Mammary epithelial cell (primary cell): ENCODE measurements at regions not wholly inside any gene's neighbourhood (a gene's known extent, or its start where the extent isn't known, plus 50 kb on each side); places are given as distances from the start of the nearest gene placed in this dataset.

Experiments
- EZH2 ChIP-seq: IDR thresholded peaks from 2 replicates; pipeline ENCODE4 v1.6.1; 2012; ENCODE audit warnings: low read length, inconsistent platforms, borderline replicate concordance
- TF ChIP-seq, protein P1 (sequence below), 2 donors: IDR thresholded peaks in 1 of 2; conservative IDR thresholded peaks in 1 of 2; 2 replicates each; pipeline ENCODE4 v1.5.1; 2011 to 2012; ENCODE audit warnings: inconsistent platforms in 2 of 2, low read length in 2 of 2, mild to moderate bottlenecking in 2 of 2, control low read depth in 1 of 2, low read depth in 1 of 2; ENCODE audit not compliant: insufficient read depth in 1 of 2; ENCODE audit errors: extremely low read depth in 1 of 2

DNA sequence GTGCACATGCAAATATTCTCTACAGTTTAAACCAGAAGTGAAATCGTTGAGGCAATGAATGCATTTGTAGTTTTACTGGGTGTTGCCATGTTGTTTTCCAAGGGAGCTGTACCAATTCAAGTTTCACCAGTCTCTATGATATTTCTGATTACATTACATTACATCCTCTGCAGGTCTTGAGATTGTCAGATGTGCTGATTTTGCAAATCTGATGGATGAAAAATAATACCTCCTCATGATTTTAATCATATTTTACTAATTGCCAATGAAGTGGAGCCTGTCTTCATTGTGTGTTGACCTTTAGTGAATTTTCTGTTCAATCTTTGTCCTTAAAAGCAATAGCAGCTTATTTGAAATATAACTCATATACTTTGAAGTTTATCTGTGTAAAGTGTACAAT lies 282.4 kb downstream of the NR2F2 start:
- TF ChIP-seq, protein P1, sequence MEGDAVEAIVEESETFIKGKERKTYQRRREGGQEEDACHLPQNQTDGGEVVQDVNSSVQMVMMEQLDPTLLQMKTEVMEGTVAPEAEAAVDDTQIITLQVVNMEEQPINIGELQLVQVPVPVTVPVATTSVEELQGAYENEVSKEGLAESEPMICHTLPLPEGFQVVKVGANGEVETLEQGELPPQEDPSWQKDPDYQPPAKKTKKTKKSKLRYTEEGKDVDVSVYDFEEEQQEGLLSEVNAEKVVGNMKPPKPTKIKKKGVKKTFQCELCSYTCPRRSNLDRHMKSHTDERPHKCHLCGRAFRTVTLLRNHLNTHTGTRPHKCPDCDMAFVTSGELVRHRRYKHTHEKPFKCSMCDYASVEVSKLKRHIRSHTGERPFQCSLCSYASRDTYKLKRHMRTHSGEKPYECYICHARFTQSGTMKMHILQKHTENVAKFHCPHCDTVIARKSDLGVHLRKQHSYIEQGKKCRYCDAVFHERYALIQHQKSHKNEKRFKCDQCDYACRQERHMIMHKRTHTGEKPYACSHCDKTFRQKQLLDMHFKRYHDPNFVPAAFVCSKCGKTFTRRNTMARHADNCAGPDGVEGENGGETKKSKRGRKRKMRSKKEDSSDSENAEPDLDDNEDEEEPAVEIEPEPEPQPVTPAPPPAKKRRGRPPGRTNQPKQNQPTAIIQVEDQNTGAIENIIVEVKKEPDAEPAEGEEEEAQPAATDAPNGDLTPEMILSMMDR (conservative IDR thresholded peaks at IDR 0.05 in 1 of 2, IDR thresholded peaks at IDR 0.05 in 1 of 2; ENCODE audit: extremely low read depth in 1 of 2, insufficient read depth in 1 of 2, low read depth in 1 of 2, low read length in 2 of 2), result no peak
- TF ChIP-seq EZH2, result no peak
